Body of pancreas (tissue), 4 donors: ENCODE measurements at regions not wholly inside any gene's neighbourhood (a gene's known extent, or its start where the extent isn't known, plus 50 kb on each side); places are given as distances from the start of the nearest gene placed in this dataset.

Source experiments
- POLR2A ChIP-seq, 3 donors: fragments of 450-650 bp; IDR thresholded peaks; one replicate each; pipeline ENCODE4 v1.6.1; 2016; ENCODE audit warnings: antibody characterized with exemption in 3 of 3, mild to moderate bottlenecking in 2 of 3
- TF ChIP-seq, protein P1 (sequence below), 7 experiments: fragments of 450-650 bp in 4 of 7; fragments of 200-600 bp in 3 of 7; sonication (generic) in 3 of 7; IDR thresholded peaks; one replicate each; pipeline ENCODE4 v1.5.1; 2016 to 2019; ENCODE audit warnings: antibody characterized with exemption in 7 of 7

DNA sequence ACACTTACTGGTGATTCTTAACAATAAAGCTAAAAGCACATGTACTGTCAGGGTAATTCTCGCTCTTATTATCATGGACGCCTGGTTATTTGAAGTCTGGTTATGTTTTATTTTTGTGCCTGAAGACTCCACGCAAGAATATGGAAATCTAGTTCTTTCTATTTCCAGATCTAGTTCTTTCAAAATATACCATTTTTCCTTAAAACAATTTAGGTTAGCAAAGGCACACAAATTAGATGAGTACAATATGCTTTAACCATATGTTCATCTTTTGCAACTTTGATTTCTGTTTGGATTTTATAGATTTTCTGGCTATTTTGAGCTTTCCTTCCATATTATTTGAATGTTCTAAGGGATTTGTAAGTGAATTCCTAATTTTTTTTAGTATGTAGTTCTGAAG lies 1783.1 kb downstream of the PCDH7 start:
- no peak for TF ChIP-seq POLR2A (IDR thresholded peaks at IDR 0.05)
- TF ChIP-seq, protein P1, sequence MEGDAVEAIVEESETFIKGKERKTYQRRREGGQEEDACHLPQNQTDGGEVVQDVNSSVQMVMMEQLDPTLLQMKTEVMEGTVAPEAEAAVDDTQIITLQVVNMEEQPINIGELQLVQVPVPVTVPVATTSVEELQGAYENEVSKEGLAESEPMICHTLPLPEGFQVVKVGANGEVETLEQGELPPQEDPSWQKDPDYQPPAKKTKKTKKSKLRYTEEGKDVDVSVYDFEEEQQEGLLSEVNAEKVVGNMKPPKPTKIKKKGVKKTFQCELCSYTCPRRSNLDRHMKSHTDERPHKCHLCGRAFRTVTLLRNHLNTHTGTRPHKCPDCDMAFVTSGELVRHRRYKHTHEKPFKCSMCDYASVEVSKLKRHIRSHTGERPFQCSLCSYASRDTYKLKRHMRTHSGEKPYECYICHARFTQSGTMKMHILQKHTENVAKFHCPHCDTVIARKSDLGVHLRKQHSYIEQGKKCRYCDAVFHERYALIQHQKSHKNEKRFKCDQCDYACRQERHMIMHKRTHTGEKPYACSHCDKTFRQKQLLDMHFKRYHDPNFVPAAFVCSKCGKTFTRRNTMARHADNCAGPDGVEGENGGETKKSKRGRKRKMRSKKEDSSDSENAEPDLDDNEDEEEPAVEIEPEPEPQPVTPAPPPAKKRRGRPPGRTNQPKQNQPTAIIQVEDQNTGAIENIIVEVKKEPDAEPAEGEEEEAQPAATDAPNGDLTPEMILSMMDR (IDR thresholded peaks at IDR 0.05): no peak
